ENCODE measurements at regions not wholly inside any gene's neighbourhood (a gene's known extent, or its start where the extent isn't known, plus 50 kb on each side); places are given as distances from the start of the nearest gene placed in this dataset.

GRCh38 chr15:31577108-31577507 is 250.5 kb downstream of the KLF13 start:
- H3K36me3 Mint-ChIP-seq (ENCODE audit: low read depth) = no peaks in the 10 kb centered on the region
- POLR2A ChIA-PET = no interaction called here
- no peak overlapping the region for H3K4me3 Mint-ChIP-seq
- H3K9me3 Mint-ChIP-seq = peaks cover 4% of the 10 kb centered on the region
- no peak for ATAC-seq (ENCODE audit: low read depth)
- no peak overlapping the region for H3K27ac Mint-ChIP-seq
- TF ChIP-seq, protein P1, sequence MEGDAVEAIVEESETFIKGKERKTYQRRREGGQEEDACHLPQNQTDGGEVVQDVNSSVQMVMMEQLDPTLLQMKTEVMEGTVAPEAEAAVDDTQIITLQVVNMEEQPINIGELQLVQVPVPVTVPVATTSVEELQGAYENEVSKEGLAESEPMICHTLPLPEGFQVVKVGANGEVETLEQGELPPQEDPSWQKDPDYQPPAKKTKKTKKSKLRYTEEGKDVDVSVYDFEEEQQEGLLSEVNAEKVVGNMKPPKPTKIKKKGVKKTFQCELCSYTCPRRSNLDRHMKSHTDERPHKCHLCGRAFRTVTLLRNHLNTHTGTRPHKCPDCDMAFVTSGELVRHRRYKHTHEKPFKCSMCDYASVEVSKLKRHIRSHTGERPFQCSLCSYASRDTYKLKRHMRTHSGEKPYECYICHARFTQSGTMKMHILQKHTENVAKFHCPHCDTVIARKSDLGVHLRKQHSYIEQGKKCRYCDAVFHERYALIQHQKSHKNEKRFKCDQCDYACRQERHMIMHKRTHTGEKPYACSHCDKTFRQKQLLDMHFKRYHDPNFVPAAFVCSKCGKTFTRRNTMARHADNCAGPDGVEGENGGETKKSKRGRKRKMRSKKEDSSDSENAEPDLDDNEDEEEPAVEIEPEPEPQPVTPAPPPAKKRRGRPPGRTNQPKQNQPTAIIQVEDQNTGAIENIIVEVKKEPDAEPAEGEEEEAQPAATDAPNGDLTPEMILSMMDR (IDR thresholded peaks at IDR 0.05) = no peak
- no peak for DNase-seq
- H3K4me1 Mint-ChIP-seq = no peaks in the 10 kb centered on the region
- CTCF ChIA-PET = no interaction called here
- intact Hi-C loops (cut with micrococcal nuclease) = no loop called here
- peaks cover 18% of the 10 kb centered on the region for H3K27me3 Mint-ChIP-seq

DNA sequence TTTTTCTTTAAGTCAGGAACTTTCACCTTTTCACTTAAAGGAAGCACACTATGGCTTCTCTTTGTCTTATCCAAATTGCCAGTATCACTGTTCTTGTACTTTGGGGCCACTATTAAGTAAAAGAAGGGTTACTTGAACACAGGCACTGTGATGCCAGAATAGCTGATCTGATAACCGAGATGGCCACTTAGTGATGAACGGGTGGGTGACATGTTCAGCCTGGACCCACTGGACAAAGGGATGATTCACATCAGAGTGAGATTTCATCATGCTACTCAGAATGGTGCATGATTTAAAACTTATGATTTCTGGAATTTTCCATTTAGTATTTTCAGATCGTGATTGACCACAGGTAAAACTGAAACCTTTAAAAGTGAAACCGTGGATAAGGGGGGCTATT is 252.6 kb downstream of the KLF13 start:
- Mint-ChIP-seq H3K9me3 (peaks cover 14% of the 10 kb centered on the region), H3K4me3 (no peak overlapping the region), H3K36me3 (ENCODE audit: low read depth) (no peaks in the 10 kb centered on the region), H3K4me1 (no peaks in the 10 kb centered on the region), H3K27ac (no peak overlapping the region), H3K27me3 (peaks cover 10% of the 10 kb centered on the region)
- intact Hi-C loops (cut with micrococcal nuclease) = no loop called here
- ChIA-PET CTCF (no interaction called here), POLR2A (no interaction called here)
- no peak for ATAC-seq (ENCODE audit: low read depth)
- no peak for DNase-seq
- TF ChIP-seq, protein P1 (IDR thresholded peaks at IDR 0.05) = no peak

DNA sequence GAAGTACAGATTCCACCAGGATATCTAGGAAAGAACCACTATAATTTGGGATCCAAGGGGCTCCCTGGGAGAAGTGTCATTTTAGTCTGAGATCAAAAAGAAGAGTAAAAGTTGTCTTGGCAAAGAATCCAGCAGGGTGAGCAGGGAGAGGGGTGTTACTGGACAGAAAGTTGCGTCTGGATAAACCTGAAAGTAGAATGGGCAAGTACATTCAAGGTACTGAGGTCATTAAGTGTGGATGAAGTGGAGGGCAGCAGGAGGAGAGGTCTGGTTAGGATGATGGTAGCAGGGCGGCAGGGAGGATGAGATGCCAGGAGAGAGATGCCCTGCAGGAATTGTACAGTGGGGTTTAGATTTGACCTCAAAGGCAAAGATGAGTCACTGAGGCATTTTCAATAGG is 253.3 kb downstream of the KLF13 start:
- no peak for DNase-seq
- Mint-ChIP-seq H3K27me3 (peaks cover 12% of the 10 kb centered on the region), H3K4me3 (no peak overlapping the region), H3K27ac (no peak overlapping the region), H3K36me3 (ENCODE audit: low read depth) (no peaks in the 10 kb centered on the region), H3K9me3 (peaks cover 14% of the 10 kb centered on the region), H3K4me1 (no peaks in the 10 kb centered on the region)
- ChIA-PET CTCF (no interaction called here), POLR2A (no interaction called here)
- TF ChIP-seq, protein P1 (IDR thresholded peaks at IDR 0.05) = no peak
- no peak for ATAC-seq (ENCODE audit: low read depth)
- intact Hi-C loops (cut with micrococcal nuclease) = no loop called here

- peaks cover 18% of the 10 kb centered on the region for H3K27me3 Mint-ChIP-seq
- no peaks in the 10 kb centered on the region for H3K36me3 Mint-ChIP-seq (ENCODE audit: low read depth)
- peaks cover 14% of the 10 kb centered on the region for H3K9me3 Mint-ChIP-seq
- ATAC-seq (ENCODE audit: low read depth) = no peak
- H3K4me1 Mint-ChIP-seq = no peaks in the 10 kb centered on the region
- POLR2A ChIA-PET = no interaction called here
- no peak for DNase-seq
- CTCF ChIA-PET = no interaction called here
- intact Hi-C loops (cut with micrococcal nuclease) = no loop called here
- TF ChIP-seq, protein P1 (IDR thresholded peaks at IDR 0.05) = no peak
- no peak overlapping the region for H3K4me3 Mint-ChIP-seq
- no peak overlapping the region for H3K27ac Mint-ChIP-seq
Measured at GRCh38 chr15:31584195-31584594, 257.6 kb downstream of the KLF13 start.

- no peaks in the 10 kb centered on the region for H3K36me3 Mint-ChIP-seq (ENCODE audit: low read depth)
- ChIA-PET CTCF (no interaction called here), POLR2A (no interaction called here)
- no peak for DNase-seq
- H3K27me3 Mint-ChIP-seq = peaks cover 18% of the 10 kb centered on the region
- no peaks in the 10 kb centered on the region for H3K4me1 Mint-ChIP-seq
- no peak for ATAC-seq (ENCODE audit: low read depth)
- H3K27ac Mint-ChIP-seq = no peak overlapping the region
- intact Hi-C loops (cut with micrococcal nuclease) = no loop called here
- TF ChIP-seq, protein P1 (IDR thresholded peaks at IDR 0.05) = no peak
- peaks cover 14% of the 10 kb centered on the region for H3K9me3 Mint-ChIP-seq
- no peak overlapping the region for H3K4me3 Mint-ChIP-seq
Measured at GRCh38 chr15:31585240-31585639, 258.6 kb downstream of the KLF13 start.

Measured in activated B cell treated with CpG ODN at 0.5 μM for 24 hours (primary cell).